Choroid plexus epithelial cell (primary cell): ENCODE measurements at regions not wholly inside any gene's neighbourhood (a gene's known extent, or its start where the extent isn't known, plus 50 kb on each side); places are given as distances from the start of the nearest gene placed in this dataset.

Experiments
- DNase-seq: peaks from one replicate; pipeline ENCODE4 v3.0.0-alpha.2; 2010; ENCODE audit warnings: low read depth
- H3K4me3 ChIP-seq: 2 replicates; pipeline ENCODE4 v1.5.1; 2011; ENCODE audit warnings: low read depth, mild to moderate bottlenecking, control low read depth, low read length, moderate library complexity
- TF ChIP-seq, protein P1 (sequence below): conservative IDR thresholded peaks from 2 replicates; pipeline ENCODE4 v1.5.1; 2011; ENCODE audit warnings: low read depth, mild to moderate bottlenecking, control low read depth, inconsistent platforms, low read length, moderate library complexity

DNA sequence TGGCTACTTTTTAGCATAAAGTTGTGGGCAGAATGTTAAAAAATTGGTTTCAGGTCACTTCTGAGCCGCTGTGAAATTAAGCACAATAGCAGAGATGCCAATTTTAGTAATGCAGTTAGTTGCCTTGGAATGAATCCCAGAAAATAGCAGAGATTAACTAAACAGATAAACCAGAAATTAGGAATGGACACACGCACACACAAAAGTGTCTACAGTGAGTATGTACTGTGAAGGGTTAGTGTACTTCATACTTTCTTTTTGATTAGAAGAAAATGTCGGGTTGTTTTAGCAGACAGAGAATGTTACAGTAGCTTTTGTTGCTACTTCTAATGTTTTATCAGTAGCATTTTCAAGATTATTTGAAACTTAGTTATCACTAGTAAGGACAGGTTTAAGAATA lies 106.7 kb downstream of the LEPR start:
- peak; percentile 40 for DNase-seq
- TF ChIP-seq, protein P1, sequence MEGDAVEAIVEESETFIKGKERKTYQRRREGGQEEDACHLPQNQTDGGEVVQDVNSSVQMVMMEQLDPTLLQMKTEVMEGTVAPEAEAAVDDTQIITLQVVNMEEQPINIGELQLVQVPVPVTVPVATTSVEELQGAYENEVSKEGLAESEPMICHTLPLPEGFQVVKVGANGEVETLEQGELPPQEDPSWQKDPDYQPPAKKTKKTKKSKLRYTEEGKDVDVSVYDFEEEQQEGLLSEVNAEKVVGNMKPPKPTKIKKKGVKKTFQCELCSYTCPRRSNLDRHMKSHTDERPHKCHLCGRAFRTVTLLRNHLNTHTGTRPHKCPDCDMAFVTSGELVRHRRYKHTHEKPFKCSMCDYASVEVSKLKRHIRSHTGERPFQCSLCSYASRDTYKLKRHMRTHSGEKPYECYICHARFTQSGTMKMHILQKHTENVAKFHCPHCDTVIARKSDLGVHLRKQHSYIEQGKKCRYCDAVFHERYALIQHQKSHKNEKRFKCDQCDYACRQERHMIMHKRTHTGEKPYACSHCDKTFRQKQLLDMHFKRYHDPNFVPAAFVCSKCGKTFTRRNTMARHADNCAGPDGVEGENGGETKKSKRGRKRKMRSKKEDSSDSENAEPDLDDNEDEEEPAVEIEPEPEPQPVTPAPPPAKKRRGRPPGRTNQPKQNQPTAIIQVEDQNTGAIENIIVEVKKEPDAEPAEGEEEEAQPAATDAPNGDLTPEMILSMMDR = no peak
- no peak overlapping the region for H3K4me3 ChIP-seq

DNA sequence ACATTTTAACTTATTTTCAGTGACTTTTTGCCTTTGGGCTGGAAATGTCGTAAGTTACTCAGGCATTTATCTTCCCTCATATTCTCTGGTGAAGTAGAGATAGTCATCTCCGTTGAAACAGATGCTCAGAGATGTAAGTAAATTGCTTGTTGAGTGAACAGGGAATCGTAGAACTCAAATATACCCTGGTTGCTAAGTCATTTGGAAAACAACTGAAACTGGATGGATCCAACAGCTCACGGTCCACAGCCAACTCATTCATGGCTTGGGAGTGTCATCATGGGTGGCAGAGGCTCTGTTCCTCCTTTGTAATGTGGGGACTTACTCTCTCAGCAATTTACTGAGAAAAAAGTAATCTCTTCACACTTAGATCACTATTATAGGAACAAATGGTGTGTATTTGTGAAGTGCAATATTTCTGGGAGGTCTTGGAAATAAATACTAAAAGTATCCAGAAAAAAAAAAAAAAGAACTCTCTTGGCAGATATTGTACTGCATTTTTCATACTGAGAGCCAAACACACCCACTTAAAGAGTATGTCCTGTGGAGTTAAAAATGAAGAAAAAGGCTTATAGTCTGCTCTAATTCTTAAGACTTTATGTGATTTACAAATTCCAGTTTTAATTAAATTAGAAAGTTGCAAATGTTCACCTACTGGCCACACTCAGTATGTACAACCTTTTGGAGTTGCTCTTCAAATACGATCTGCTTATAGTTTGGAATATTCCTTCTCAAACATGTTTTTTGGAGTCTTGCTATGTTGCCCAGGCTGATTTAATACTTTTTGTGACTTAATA lies 107.4 kb downstream of the LEPR start:
- TF ChIP-seq, protein P1 = peak; percentile 32
- DNase-seq = no peak
- no peak overlapping the region for H3K4me3 ChIP-seq

DNA sequence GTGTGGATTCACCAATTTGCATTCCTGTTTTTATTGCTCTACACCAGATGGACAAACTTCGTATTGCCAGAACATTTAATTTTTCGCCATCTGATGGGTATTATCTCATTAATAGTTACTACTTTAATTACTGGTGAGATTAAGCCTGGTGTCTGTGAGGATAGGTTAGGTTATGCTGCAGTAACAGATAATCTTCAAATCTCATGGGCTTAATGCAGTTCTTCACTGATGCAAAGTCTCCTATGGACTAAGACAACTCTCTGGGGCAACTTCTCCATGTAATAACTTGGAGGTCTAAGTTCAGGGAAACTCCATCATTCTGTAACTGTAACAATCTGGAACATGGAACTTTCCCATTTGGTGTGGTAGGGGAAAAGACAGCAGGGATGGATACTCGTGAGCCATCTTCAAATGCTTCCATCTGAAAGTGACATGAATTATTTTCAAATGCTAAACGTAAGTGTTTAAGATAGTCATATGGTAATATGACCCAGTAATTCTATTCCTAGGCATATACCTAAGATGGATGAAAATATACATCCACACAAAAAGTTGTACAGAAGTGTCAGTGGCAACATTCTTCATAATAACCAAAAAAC lies 111.6 kb downstream of the LEPR start:
- DNase-seq = no peak

DNA sequence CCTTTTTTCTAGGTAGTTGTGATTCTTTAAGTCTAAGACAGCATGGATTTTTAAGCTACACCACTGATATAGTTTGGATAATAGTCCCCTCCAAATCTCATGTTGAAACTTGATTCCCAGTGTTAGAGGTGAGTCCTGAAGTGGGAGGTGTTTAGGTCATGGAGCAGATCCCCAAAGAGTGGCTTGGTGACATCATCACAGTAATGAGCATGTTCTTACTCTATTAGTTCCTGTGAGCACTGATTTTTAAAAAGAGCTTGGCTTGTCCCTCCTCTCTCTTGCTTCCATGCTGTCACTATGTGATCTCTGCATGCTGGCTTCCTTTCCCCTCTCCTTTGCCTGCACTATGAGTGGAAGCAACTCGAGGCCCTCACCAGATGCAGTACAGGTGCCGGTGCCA lies 115.5 kb downstream of the LEPR start:
- no peak for DNase-seq

More for the DNA sequence above, 111.6 kb downstream of the LEPR start:
- TF ChIP-seq, protein P1 = no peak
- H3K4me3 ChIP-seq = no peak overlapping the region

DNA sequence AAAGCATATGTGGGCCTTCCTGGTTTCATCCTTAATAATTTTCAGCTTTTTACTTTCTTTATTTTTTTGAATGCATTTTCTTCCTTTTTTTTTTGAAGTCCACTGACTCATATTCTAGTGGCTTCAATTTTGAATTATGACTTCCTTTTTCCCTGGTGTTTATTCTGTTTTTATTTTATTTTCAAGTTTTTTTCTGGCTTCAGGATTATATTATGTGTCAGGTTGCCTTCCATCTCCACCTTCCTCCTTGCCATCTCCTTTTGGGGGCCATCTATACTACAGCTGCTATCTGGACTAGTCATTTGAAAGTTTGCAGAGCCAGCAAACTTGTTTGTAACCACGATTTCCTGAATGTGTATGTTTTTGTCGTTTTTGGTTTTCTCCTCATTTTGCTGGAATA lies 117.6 kb downstream of the LEPR start:
- no peak for DNase-seq
- H3K4me3 ChIP-seq = no peak overlapping the region

More for the DNA sequence above, 115.5 kb downstream of the LEPR start:
- H3K4me3 ChIP-seq = no peak overlapping the region
- TF ChIP-seq, protein P1 = no peak

DNA sequence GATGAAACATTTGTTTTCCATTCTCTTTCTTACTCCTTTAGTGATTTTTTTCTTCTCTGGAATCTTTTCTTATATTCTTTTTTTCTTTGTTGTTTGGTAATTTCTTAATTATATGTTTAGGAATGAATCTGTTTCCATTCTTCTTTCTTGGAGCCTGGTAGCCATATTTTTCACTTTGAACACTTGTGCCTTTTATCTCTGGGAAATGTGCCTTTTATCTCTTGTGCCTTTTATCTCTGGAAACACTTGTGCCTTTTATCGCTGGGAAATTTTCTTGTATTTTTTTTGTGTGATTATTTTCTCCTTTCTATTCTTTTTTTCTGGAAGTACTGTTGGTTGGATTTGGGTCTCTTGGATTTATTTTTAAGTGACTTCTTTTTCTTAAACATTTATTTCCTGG lies 118.2 kb downstream of the LEPR start:
- no peak overlapping the region for H3K4me3 ChIP-seq
- DNase-seq = no peak
- TF ChIP-seq, protein P1 = no peak

More for the DNA sequence above, 117.6 kb downstream of the LEPR start:
- TF ChIP-seq, protein P1 = no peak
